GM10266 (cell line): ENCODE measurements at regions not wholly inside any gene's neighbourhood (a gene's known extent, or its start where the extent isn't known, plus 50 kb on each side); places are given as distances from the start of the nearest gene placed in this dataset.

ENCODE experiments used
- DNase-seq: peaks from one replicate; pipeline ENCODE4 v3.0.0; 2012; ENCODE audit errors: extremely low spot score
- TF ChIP-seq, protein P1 (sequence below): IDR thresholded peaks from 2 replicates; pipeline ENCODE4 v1.5.1; 2012; ENCODE audit warnings: mild to moderate bottlenecking, low read depth; ENCODE audit not compliant: control insufficient read depth, insufficient read depth; ENCODE audit errors: missing control alignments

DNA sequence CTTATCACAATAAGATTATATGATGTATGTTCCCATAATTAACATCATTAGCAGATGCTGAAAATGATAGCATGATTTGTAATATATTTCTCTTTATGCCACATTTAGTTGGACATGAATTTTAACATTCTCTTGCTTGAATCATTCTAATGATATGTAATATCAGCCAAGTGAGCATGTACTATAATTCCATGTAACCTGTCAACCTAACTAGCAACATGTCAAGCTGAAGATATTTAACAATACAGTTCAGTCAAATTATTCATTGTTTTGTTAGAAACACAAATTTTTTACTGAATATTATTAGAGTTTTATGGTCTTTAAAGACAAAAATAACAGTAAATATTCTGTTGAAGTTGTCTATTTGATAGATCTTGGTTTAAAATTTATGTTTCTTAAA lies 920.4 kb upstream of the PCDH10 start:
- DNase-seq, result no peak
- TF ChIP-seq, protein P1, sequence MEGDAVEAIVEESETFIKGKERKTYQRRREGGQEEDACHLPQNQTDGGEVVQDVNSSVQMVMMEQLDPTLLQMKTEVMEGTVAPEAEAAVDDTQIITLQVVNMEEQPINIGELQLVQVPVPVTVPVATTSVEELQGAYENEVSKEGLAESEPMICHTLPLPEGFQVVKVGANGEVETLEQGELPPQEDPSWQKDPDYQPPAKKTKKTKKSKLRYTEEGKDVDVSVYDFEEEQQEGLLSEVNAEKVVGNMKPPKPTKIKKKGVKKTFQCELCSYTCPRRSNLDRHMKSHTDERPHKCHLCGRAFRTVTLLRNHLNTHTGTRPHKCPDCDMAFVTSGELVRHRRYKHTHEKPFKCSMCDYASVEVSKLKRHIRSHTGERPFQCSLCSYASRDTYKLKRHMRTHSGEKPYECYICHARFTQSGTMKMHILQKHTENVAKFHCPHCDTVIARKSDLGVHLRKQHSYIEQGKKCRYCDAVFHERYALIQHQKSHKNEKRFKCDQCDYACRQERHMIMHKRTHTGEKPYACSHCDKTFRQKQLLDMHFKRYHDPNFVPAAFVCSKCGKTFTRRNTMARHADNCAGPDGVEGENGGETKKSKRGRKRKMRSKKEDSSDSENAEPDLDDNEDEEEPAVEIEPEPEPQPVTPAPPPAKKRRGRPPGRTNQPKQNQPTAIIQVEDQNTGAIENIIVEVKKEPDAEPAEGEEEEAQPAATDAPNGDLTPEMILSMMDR, result no peak

DNA sequence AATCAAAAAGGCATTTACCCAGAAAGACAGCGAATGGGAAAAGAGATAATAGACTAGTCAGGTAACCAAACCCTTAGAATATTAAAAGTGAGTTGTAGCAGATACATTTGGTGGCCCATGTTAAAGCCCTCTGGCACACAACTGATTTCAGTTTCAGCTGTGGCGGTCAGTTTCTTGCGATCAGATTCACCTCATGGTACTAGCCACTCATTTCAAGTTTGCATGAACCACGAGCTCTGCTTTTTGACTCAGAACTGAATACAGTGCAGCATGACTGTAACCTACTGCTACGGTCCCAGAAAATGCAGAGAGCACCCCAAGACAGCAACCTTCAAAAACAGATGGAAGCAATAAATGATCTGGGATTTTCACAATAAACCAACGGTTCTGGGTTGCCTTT lies 919.1 kb upstream of the PCDH10 start:
- TF ChIP-seq, protein P1, result no peak
- DNase-seq, result no peak

DNA sequence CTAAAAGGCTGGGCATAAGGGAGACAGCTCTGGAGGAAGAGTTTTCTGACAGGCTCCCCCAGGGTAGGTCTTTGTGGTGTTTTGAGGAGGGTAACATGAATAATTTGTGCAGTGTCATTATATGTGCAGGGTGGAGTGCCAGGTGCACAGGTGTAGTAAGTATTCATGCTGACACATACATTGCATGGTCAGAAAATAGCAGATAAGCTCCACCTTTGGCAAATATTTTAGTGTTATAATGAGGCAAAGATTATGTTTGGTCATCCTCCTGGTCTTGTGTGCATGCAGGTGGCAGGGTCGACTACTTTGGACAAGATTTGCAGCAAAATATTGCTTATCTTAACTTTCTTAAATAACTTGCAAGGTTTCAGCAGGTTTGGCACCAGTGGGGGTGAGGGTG lies 910.4 kb upstream of the PCDH10 start:
- DNase-seq, result no peak
- TF ChIP-seq, protein P1, result no peak

DNA sequence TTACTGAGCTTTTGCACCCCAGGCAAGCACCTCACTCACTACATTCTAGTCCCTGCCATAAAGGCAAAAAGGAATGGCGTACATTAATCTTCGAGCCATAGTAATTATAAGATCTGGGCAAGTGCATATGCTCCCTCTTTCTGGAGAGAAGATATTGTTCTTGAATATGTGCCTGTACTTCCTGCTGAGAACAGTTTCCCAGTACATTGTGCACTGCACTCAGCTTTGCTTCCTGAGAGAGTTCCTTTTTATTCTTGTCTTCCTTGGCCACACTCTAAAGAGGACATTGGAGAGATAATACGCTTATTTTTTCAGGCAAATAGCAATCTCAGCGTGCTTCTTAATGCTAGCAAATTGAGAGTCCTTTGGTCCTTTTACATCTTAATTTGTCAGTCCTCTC lies 909.0 kb upstream of the PCDH10 start:
- TF ChIP-seq, protein P1, result no peak
- DNase-seq, result no peak

DNA sequence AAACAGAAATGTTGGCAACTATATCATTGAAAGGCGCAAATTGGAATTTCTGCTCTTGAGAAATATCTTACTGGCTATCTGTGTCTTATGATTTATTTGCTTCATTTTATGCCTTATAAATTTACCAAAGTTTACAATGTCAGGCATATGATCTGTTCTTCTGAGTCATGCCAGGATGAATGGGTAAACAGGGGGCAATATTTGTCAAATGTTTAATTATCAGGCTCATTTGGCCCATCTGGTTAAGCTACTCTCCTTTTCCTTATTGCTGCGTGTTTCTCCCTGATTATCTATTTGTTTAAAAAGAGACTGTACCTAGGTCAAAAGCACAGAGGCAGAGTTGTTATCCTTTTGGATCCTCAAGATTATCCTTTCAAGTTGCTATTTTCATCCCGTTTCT lies 903.8 kb upstream of the PCDH10 start:
- DNase-seq, result no peak
- TF ChIP-seq, protein P1, result no peak

DNA sequence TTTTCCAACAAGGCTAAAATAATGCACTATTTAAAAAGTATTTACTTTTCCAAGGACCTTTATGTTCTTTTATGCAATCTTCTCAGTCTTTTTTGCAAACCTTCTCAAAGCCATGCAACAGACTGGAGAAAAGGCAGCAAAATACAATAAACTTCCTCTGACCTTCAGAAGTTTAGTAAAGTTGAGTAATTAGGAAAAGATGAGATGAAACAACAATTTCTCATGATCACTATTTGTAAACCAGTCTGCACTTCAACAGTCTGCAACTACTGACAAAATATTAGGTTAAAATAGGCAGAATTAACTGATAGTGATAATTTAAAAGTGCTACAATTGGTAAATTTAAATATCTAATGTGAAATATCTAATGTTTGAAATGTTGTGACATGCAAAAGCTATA lies 884.9 kb upstream of the PCDH10 start:
- TF ChIP-seq, protein P1, result no peak
- no peak for DNase-seq

DNA sequence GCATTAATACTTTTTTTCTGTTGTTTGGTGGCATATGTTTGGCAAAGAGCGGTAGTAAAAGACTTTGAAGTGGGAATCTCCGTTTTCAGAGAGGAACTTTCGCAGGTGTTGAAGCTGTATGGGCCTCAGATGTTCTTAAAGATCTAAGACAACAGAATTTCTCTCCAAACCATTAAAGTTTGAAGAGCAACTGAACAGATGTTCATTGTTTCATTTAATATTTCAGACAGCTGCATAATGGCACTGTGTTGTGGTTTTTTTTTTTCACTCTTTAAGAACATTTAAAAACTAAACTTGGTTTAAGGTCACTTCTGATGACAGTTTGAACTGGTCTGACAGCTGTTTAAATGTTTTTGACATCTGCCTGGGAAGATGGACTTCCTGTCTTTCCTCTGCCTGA lies 882.7 kb upstream of the PCDH10 start:
- no peak for DNase-seq

More for the DNA sequence above, 882.7 kb upstream of the PCDH10 start:
- TF ChIP-seq, protein P1, result no peak
